ENCODE measurements at regions not wholly inside any gene's neighbourhood (a gene's known extent, or its start where the extent isn't known, plus 50 kb on each side); places are given as distances from the start of the nearest gene placed in this dataset.

- peaks cover 3% of the 10 kb centered on the region for H3K36me3 Mint-ChIP-seq (ENCODE audit: low read depth)
- TF ChIP-seq, protein P1, sequence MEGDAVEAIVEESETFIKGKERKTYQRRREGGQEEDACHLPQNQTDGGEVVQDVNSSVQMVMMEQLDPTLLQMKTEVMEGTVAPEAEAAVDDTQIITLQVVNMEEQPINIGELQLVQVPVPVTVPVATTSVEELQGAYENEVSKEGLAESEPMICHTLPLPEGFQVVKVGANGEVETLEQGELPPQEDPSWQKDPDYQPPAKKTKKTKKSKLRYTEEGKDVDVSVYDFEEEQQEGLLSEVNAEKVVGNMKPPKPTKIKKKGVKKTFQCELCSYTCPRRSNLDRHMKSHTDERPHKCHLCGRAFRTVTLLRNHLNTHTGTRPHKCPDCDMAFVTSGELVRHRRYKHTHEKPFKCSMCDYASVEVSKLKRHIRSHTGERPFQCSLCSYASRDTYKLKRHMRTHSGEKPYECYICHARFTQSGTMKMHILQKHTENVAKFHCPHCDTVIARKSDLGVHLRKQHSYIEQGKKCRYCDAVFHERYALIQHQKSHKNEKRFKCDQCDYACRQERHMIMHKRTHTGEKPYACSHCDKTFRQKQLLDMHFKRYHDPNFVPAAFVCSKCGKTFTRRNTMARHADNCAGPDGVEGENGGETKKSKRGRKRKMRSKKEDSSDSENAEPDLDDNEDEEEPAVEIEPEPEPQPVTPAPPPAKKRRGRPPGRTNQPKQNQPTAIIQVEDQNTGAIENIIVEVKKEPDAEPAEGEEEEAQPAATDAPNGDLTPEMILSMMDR (conservative IDR thresholded peaks at IDR 0.05) = no peak
- no peak for DNase-seq (ENCODE audit: low read depth, low spot score)
- peaks cover 19% of the 10 kb centered on the region for H3K4me1 Mint-ChIP-seq
- H3K9me3 Mint-ChIP-seq = no peaks in the 10 kb centered on the region
- no peak overlapping the region for H3K27ac Mint-ChIP-seq (ENCODE audit: unreplicated experiment)
- no peaks in the 10 kb centered on the region for H3K27me3 Mint-ChIP-seq (ENCODE audit: low read depth)
- no peak overlapping the region for H3K4me3 Mint-ChIP-seq
Observed at GRCh38 chr15:100769043-100769974, 110.3 kb upstream of the ALDH1A3 start.

DNA sequence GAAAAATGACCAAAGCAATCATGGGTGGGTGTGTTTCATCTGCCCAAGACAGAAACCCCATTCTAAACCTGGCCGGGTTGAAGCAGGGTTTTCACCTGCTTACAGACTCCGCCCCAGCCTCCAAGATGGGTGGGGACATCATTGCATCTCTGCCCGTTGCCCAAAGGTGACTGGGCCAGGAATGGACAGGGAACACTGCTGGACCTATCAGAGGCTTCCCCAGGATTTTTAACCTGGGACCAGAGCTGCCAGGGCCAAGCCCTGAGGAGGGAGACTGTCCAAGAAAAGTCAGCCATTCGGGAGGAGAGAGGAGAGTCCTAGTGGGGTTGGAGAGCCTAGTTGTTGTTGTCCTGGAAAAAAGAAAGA is 109.7 kb upstream of the ALDH1A3 start:
- H3K36me3 Mint-ChIP-seq (ENCODE audit: low read depth) = peaks cover 3% of the 10 kb centered on the region
- DNase-seq (ENCODE audit: low read depth, low spot score) = no peak
- no peak overlapping the region for H3K27ac Mint-ChIP-seq (ENCODE audit: unreplicated experiment)

DNA sequence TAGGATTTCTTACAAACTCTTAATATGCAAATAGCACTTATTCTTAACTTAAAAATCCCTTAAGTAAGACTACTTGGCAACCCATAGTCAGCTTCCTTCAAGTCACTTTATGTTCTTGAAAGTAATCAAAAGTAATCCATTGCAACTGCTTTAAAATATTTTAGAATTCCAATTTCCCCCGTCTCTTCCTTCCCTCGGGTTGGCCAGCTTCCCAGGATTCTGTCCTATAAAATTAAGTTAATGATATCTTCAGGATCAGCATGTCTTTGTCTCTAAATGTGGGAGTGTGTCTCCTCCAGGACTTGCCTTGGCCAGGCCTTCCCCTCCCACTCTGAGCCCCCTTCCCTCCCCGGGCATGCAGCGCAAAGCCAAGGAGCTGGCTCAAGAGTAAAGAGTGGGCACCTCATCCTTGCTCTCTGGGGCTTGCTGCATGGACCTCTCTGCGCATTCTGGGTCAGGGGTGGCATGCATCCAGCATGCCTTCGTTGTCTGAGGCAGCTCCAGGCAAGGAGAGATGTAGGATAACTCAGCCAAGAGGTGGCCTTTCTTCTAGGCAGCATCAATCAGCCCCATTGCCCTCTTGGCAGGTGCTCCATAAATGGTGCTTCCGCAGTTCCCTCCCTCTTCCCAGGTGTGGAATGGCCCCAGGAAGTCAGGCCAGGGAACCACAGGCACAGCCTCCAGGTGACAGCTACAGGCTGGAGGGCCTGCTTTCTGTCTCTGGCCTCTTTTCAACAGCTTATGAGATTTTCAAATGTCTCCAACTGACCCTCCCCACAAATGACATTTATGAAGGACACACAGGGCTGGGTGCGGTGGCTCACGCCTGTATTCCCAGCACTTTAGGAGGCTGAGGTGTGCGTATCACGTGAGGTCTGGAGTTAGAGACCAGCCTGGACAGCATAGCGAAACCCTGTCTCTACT is 108.7 kb upstream of the ALDH1A3 start:
- no peak for DNase-seq (ENCODE audit: low read depth, low spot score)
- H3K27ac Mint-ChIP-seq (ENCODE audit: unreplicated experiment) = no peak overlapping the region

More for the DNA sequence above, 109.7 kb upstream of the ALDH1A3 start:
- H3K4me3 Mint-ChIP-seq = no peak overlapping the region
- H3K4me1 Mint-ChIP-seq = peaks cover 16% of the 10 kb centered on the region
- no peaks in the 10 kb centered on the region for H3K9me3 Mint-ChIP-seq
- no peaks in the 10 kb centered on the region for H3K27me3 Mint-ChIP-seq (ENCODE audit: low read depth)
- TF ChIP-seq, protein P1 (conservative IDR thresholded peaks at IDR 0.05) = no peak

DNA sequence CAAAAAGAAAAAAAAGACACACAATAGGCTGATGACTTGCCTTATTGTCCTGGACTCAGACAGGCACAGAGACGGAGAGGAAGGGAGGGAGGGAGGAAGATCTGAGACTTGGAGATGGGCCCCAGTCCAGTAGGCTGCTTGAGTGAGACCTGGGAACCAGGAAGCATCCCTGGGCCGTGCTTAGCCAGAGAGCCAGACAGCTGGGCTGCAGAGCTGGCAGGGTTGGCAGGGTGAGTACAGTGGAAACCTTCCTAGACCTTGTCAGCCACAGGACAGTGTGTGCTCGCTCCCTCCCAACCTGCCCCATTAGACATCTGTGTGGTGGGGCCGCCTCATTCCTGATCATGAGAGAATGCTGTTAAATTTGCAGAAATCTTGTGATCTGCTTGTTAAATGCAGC is 107.9 kb upstream of the ALDH1A3 start:
- Mint-ChIP-seq H3K4me3 (no peak overlapping the region), H3K4me1 (peaks cover 11% of the 10 kb centered on the region), H3K27me3 (ENCODE audit: low read depth) (no peaks in the 10 kb centered on the region), H3K9me3 (no peaks in the 10 kb centered on the region), H3K27ac (ENCODE audit: unreplicated experiment) (no peak overlapping the region), H3K36me3 (ENCODE audit: low read depth) (peaks cover 5% of the 10 kb centered on the region)
- DNase-seq (ENCODE audit: low read depth, low spot score) = no peak
- TF ChIP-seq, protein P1 (conservative IDR thresholded peaks at IDR 0.05) = no peak

More for the DNA sequence above, 108.7 kb upstream of the ALDH1A3 start:
- TF ChIP-seq, protein P1 (conservative IDR thresholded peaks at IDR 0.05) = no peak
- Mint-ChIP-seq H3K9me3 (no peaks in the 10 kb centered on the region), H3K27me3 (ENCODE audit: low read depth) (no peaks in the 10 kb centered on the region), H3K4me3 (no peak overlapping the region), H3K36me3 (ENCODE audit: low read depth) (peaks cover 3% of the 10 kb centered on the region), H3K4me1 (peaks cover 15% of the 10 kb centered on the region)

- Mint-ChIP-seq H3K4me3 (no peak overlapping the region), H3K27ac (ENCODE audit: unreplicated experiment) (no peak overlapping the region)
- DNase-seq (ENCODE audit: low read depth, low spot score) = no peak
Observed at GRCh38 chr15:100772478-100772877, 107.2 kb upstream of the ALDH1A3 start.

More at GRCh38 chr15:100772478-100772877, 107.2 kb upstream of the ALDH1A3 start:
- peaks cover 5% of the 10 kb centered on the region for H3K36me3 Mint-ChIP-seq (ENCODE audit: low read depth)
- TF ChIP-seq, protein P1 (conservative IDR thresholded peaks at IDR 0.05) = no peak
- peaks cover 11% of the 10 kb centered on the region for H3K4me1 Mint-ChIP-seq
- H3K27me3 Mint-ChIP-seq (ENCODE audit: low read depth) = no peaks in the 10 kb centered on the region
- no peaks in the 10 kb centered on the region for H3K9me3 Mint-ChIP-seq

All from neural crest cell (in vitro differentiated cells).